AG10803 (cell line): ENCODE measurements at regions not wholly inside any gene's neighbourhood (a gene's known extent, or its start where the extent isn't known, plus 50 kb on each side); places are given as distances from the start of the nearest gene placed in this dataset.

ENCODE experiments used
- DNase-seq: peaks from one replicate; pipeline ENCODE4 v3.0.0; 2010; ENCODE audit warnings: low read depth
- H3K4me3 ChIP-seq: 2 replicates; pipeline ENCODE4 v1.5.1; 2011; ENCODE audit warnings: mild to moderate bottlenecking, low read length, control low read depth
- CTCF ChIP-seq: conservative IDR thresholded peaks from 2 replicates; pipeline ENCODE4 v1.5.1; 2011; ENCODE audit warnings: mild to moderate bottlenecking, low read length, control low read depth, inconsistent platforms

GRCh38 chr14:51574009-51574408 is 77.7 kb upstream of the FRMD6 start:
- no peak for DNase-seq
- TF ChIP-seq CTCF = no peak

GRCh38 chr14:51575349-51576116 is 76.2 kb upstream of the FRMD6 start:
- 0 out of 2 replicates have a peak overlapping the region, but pooled peaks have one; percentile 9 for H3K4me3 ChIP-seq
- peak; percentile 77 for DNase-seq
- TF ChIP-seq CTCF = no peak; the same call in 1 of the 2 replicates

More at GRCh38 chr14:51574009-51574408, 77.7 kb upstream of the FRMD6 start:
- no peak overlapping the region for H3K4me3 ChIP-seq

GRCh38 chr14:51576117-51576430 is 75.6 kb upstream of the FRMD6 start:
- H3K4me3 ChIP-seq = no peak overlapping the region
- peak; percentile 78 for DNase-seq
- no peak for TF ChIP-seq CTCF

- peak; percentile 80 for DNase-seq
- TF ChIP-seq CTCF = no peak
- H3K4me3 ChIP-seq = no peak overlapping the region
Measured at GRCh38 chr14:51576879-51577278, 74.8 kb upstream of the FRMD6 start.

- H3K4me3 ChIP-seq = no peak overlapping the region
- no peak for TF ChIP-seq CTCF
- DNase-seq = no peak
Measured at GRCh38 chr14:51578853-51579252, 72.9 kb upstream of the FRMD6 start.

- no peak overlapping the region for H3K4me3 ChIP-seq
- no peak for TF ChIP-seq CTCF
- DNase-seq = peak; percentile 77
Measured at GRCh38 chr14:51581017-51581881, 70.5 kb upstream of the FRMD6 start.

GRCh38 chr14:51582437-51582836 is 69.3 kb upstream of the FRMD6 start:
- peak; percentile 44 for DNase-seq
- H3K4me3 ChIP-seq = no peak overlapping the region
- no peak for TF ChIP-seq CTCF
